PFSK-1 (cell line): ENCODE measurements at regions not wholly inside any gene's neighbourhood (a gene's known extent, or its start where the extent isn't known, plus 50 kb on each side); places are given as distances from the start of the nearest gene placed in this dataset.

Experiments
- FOXP2 ChIP-seq: optimal IDR thresholded peaks from 2 replicates; pipeline ENCODE3; 2011; ENCODE audit warnings: borderline replicate concordance, control low read depth, inconsistent platforms; ENCODE audit not compliant: insufficient read depth; ENCODE audit errors: extremely low read length, extremely low read depth
- POLR2AphosphoS5 ChIP-seq: IDR thresholded peaks from 2 replicates; pipeline ENCODE4 v1.6.1; 2012; ENCODE audit warnings: low read depth, mild to moderate bottlenecking, control low read depth, low read length, moderate library complexity
- REST ChIP-seq, 2 experiments: IDR thresholded peaks; 2 replicates each; pipeline versions ENCODE4 v1.6.1 to v1.8.0; 2011 to 2012; ENCODE audit warnings: low read depth in 2 of 2, low read length in 2 of 2, control low read depth in 1 of 2, inconsistent platforms in 1 of 2, mild to moderate bottlenecking in 1 of 2, moderate library complexity in 1 of 2; ENCODE audit not compliant: insufficient read depth in 1 of 2
- SIN3A ChIP-seq: IDR thresholded peaks from 2 replicates; pipeline ENCODE4 v1.6.1; 2012; ENCODE audit warnings: mild to moderate bottlenecking, low read length, moderate library complexity, borderline replicate concordance; ENCODE audit not compliant: insufficient read depth
- TAF1 ChIP-seq: IDR thresholded peaks from 2 replicates; pipeline ENCODE4 v1.6.1; 2012; ENCODE audit warnings: low read length, control low read depth, borderline replicate concordance; ENCODE audit not compliant: insufficient read depth

- TF ChIP-seq FOXP2, result no peak
- TF ChIP-seq SIN3A, result no peak
- no peak for TF ChIP-seq REST (IDR thresholded peaks at IDR 0.05; ENCODE audit: insufficient read depth in 1 of 2, low read depth in 2 of 2, low read length in 2 of 2)
- no peak for TF ChIP-seq POLR2AphosphoS5
- no peak for TF ChIP-seq TAF1
Measured at GRCh38 chr22:49541693-49542230, 285.9 kb downstream of the BRD1 start.

GRCh38 chr22:49540913-49541692, 286.6 kb downstream of the BRD1 start:
- TF ChIP-seq FOXP2 (no peak), REST (IDR thresholded peaks at IDR 0.05; ENCODE audit: insufficient read depth in 1 of 2, low read depth in 2 of 2, low read length in 2 of 2) (no peak), SIN3A (no peak), TAF1 (no peak), POLR2AphosphoS5 (no peak)

GRCh38 chr22:49540084-49540912, 287.4 kb downstream of the BRD1 start:
- TF ChIP-seq FOXP2 (no peak), TAF1 (no peak), POLR2AphosphoS5 (no peak), REST (IDR thresholded peaks at IDR 0.05; ENCODE audit: insufficient read depth in 1 of 2, low read depth in 2 of 2, low read length in 2 of 2) (no peak), SIN3A (no peak)

- TF ChIP-seq POLR2AphosphoS5 (no peak), SIN3A (no peak), FOXP2 (no peak), REST (IDR thresholded peaks at IDR 0.05; ENCODE audit: insufficient read depth in 1 of 2, low read depth in 2 of 2, low read length in 2 of 2) (no peak), TAF1 (no peak)
Measured at GRCh38 chr22:49538006-49538405, 289.7 kb downstream of the BRD1 start.
